SK-N-SH treated with all-trans-retinoic acid at 6 μM for 48 hours (cell line): ENCODE measurements at regions not wholly inside any gene's neighbourhood (a gene's known extent, or its start where the extent isn't known, plus 50 kb on each side); places are given as distances from the start of the nearest gene placed in this dataset.

Source experiments
- ATAC-seq: fragments of 200-7000 bp; cut with Tn5 transposase; 3 replicates; pipeline ENCODE4 v1.9.1; 2020; ENCODE audit warnings: mild to moderate bottlenecking, moderate library complexity
- ARNTL ChIP-seq: fragments of 450-650 bp; formaldehyde crosslinking; IDR thresholded peaks from 2 replicates; pipeline ENCODE4 v1.5.0; 2020; ENCODE audit warnings: low read depth, mild to moderate bottlenecking, moderate library complexity, borderline replicate concordance
- BACH2 ChIP-seq: fragments of 250-450 bp; sonication (Bioruptor Pico); IDR thresholded peaks from 2 replicates; pipeline ENCODE4 v1.9.0; 2021; ENCODE audit warnings: mild to moderate bottlenecking, borderline replicate concordance
- CSDC2 ChIP-seq: fragments of 250-450 bp; sonication (Bioruptor Pico); IDR thresholded peaks from 2 replicates; pipeline ENCODE4 v1.5.0; 2020; ENCODE audit warnings: mild to moderate bottlenecking, moderate library complexity
- CSRNP3 ChIP-seq: fragments of 250-450 bp; sonication (Bioruptor Pico); IDR thresholded peaks from 2 replicates; pipeline ENCODE4 v1.5.1; 2021; ENCODE audit warnings: mild to moderate bottlenecking, moderate library complexity
- ESRRG ChIP-seq: fragments of 250-450 bp; sonication (Bioruptor Pico); IDR thresholded peaks from 2 replicates; pipeline ENCODE4 v1.6.1; 2021; ENCODE audit warnings: mild to moderate bottlenecking
- GLIS3 ChIP-seq: fragments of 250-450 bp; sonication (Bioruptor Pico); IDR thresholded peaks from 2 replicates; pipeline ENCODE4 v1.5.0; 2020; ENCODE audit warnings: mild to moderate bottlenecking, moderate library complexity
- ISL1 ChIP-seq: fragments of 250-450 bp; sonication (Bioruptor Pico); IDR thresholded peaks from 2 replicates; pipeline ENCODE4 v2.1.2; 2022; ENCODE audit warnings: mild to moderate bottlenecking, moderate library complexity
- OSR1 ChIP-seq: fragments of 250-450 bp; sonication (Bioruptor Pico); IDR thresholded peaks from 2 replicates; pipeline ENCODE4 v1.8.0; 2022; ENCODE audit warnings: moderate library complexity, mild to moderate bottlenecking, inconsistent platforms
- SNAI2 ChIP-seq: fragments of 250-450 bp; sonication (Bioruptor Pico); IDR thresholded peaks from 2 replicates; pipeline ENCODE4 v1.5.0; 2020; ENCODE audit warnings: mild to moderate bottlenecking, moderate library complexity
- TOX ChIP-seq: fragments of 250-450 bp; sonication (Bioruptor Pico); IDR thresholded peaks from 2 replicates; pipeline ENCODE4 v1.8.0; 2021; ENCODE audit warnings: mild to moderate bottlenecking, moderate library complexity, borderline replicate concordance
- ZC3H10 ChIP-seq: fragments of 250-450 bp; sonication (Bioruptor Pico); IDR thresholded peaks from 2 replicates; pipeline ENCODE4 v1.5.1; 2021; ENCODE audit warnings: mild to moderate bottlenecking, moderate library complexity
- ZFP3 ChIP-seq: fragments of 250-450 bp; sonication (Bioruptor Pico); IDR thresholded peaks from 2 replicates; pipeline ENCODE4 v1.5.0; 2020; ENCODE audit warnings: mild to moderate bottlenecking, moderate library complexity
- ZFP30 ChIP-seq: fragments of 450-650 bp; formaldehyde crosslinking; IDR thresholded peaks from 2 replicates; pipeline ENCODE4 v1.5.0; 2022; ENCODE audit warnings: mild to moderate bottlenecking, moderate library complexity
- ZNF565 ChIP-seq: fragments of 450-650 bp; formaldehyde crosslinking; conservative IDR thresholded peaks from 2 replicates; pipeline ENCODE4 v1.5.0; 2020; ENCODE audit warnings: low read depth, mild to moderate bottlenecking, moderate library complexity
- ZNF70 ChIP-seq: fragments of 450-650 bp; formaldehyde crosslinking; IDR thresholded peaks from 2 replicates; pipeline ENCODE4 v1.5.0; 2020; ENCODE audit warnings: mild to moderate bottlenecking, moderate library complexity
- TF ChIP-seq, protein P1 (sequence below): fragments of 250-450 bp; sonication (Bioruptor Pico); IDR thresholded peaks from 2 replicates; pipeline ENCODE4 v1.8.0; 2021; ENCODE audit warnings: low read depth, mild to moderate bottlenecking, moderate library complexity, borderline replicate concordance
- TF ChIP-seq, protein P2 (sequence below): fragments of 250-450 bp; sonication (Bioruptor Pico); IDR thresholded peaks from 2 replicates; pipeline ENCODE4 v1.5.0; 2020; ENCODE audit warnings: mild to moderate bottlenecking, moderate library complexity
- TF ChIP-seq, protein P3 (sequence below): fragments of 250-450 bp; sonication (Bioruptor Pico); IDR thresholded peaks from 2 replicates; pipeline ENCODE4 v1.8.0; 2020; ENCODE audit warnings: mild to moderate bottlenecking, moderate library complexity, borderline replicate concordance
- TF ChIP-seq, protein P4 (sequence below): fragments of 250-450 bp; sonication (Bioruptor Pico); IDR thresholded peaks from 2 replicates; pipeline ENCODE4 v1.5.1; 2020; ENCODE audit warnings: low read depth, mild to moderate bottlenecking, moderate library complexity

GRCh38 chr6:104527311-104527710, 332.4 kb downstream of the HACE1 start:
- ATAC-seq = no peak
- TF ChIP-seq ARNTL (no peak), ZNF565 (CRISPR knock-in tag) (no peak)

- ATAC-seq = no peak
- no peak for TF ChIP-seq ISL1 (CRISPR knock-in tag)
- no peak for TF ChIP-seq ZFP3 (CRISPR knock-in tag)
- TF ChIP-seq, protein P1, sequence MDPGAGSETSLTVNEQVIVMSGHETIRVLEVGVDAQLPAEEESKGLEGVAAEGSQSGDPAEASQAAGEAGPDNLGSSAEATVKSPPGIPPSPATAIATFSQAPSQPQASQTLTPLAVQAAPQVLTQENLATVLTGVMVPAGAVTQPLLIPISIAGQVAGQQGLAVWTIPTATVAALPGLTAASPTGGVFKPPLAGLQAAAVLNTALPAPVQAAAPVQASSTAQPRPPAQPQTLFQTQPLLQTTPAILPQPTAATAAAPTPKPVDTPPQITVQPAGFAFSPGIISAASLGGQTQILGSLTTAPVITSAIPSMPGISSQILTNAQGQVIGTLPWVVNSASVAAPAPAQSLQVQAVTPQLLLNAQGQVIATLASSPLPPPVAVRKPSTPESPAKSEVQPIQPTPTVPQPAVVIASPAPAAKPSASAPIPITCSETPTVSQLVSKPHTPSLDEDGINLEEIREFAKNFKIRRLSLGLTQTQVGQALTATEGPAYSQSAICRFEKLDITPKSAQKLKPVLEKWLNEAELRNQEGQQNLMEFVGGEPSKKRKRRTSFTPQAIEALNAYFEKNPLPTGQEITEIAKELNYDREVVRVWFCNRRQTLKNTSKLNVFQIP = no peak
- TF ChIP-seq ZC3H10 (CRISPR knock-in tag) = no peak
- no peak for TF ChIP-seq ZNF565 (CRISPR knock-in tag)
- no peak for TF ChIP-seq BACH2
- no peak for TF ChIP-seq OSR1 (CRISPR knock-in tag)
- TF ChIP-seq ZFP30 = no peak
- TF ChIP-seq, protein P2, sequence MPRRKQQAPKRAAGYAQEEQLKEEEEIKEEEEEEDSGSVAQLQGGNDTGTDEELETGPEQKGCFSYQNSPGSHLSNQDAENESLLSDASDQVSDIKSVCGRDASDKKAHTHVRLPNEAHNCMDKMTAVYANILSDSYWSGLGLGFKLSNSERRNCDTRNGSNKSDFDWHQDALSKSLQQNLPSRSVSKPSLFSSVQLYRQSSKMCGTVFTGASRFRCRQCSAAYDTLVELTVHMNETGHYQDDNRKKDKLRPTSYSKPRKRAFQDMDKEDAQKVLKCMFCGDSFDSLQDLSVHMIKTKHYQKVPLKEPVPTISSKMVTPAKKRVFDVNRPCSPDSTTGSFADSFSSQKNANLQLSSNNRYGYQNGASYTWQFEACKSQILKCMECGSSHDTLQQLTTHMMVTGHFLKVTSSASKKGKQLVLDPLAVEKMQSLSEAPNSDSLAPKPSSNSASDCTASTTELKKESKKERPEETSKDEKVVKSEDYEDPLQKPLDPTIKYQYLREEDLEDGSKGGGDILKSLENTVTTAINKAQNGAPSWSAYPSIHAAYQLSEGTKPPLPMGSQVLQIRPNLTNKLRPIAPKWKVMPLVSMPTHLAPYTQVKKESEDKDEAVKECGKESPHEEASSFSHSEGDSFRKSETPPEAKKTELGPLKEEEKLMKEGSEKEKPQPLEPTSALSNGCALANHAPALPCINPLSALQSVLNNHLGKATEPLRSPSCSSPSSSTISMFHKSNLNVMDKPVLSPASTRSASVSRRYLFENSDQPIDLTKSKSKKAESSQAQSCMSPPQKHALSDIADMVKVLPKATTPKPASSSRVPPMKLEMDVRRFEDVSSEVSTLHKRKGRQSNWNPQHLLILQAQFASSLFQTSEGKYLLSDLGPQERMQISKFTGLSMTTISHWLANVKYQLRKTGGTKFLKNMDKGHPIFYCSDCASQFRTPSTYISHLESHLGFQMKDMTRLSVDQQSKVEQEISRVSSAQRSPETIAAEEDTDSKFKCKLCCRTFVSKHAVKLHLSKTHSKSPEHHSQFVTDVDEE (CRISPR knock-in tag) = no peak
These were observed 333.3 kb downstream of the HACE1 start for GRCh38 chr6:104526376-104526775.

- TF ChIP-seq, protein P3, sequence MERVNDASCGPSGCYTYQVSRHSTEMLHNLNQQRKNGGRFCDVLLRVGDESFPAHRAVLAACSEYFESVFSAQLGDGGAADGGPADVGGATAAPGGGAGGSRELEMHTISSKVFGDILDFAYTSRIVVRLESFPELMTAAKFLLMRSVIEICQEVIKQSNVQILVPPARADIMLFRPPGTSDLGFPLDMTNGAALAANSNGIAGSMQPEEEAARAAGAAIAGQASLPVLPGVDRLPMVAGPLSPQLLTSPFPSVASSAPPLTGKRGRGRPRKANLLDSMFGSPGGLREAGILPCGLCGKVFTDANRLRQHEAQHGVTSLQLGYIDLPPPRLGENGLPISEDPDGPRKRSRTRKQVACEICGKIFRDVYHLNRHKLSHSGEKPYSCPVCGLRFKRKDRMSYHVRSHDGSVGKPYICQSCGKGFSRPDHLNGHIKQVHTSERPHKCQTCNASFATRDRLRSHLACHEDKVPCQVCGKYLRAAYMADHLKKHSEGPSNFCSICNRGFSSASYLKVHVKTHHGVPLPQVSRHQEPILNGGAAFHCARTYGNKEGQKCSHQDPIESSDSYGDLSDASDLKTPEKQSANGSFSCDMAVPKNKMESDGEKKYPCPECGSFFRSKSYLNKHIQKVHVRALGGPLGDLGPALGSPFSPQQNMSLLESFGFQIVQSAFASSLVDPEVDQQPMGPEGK = peak; percentile 73; the same call in 1 of the 2 replicates
- no peak for TF ChIP-seq CSRNP3
- TF ChIP-seq SNAI2 = no peak
- TF ChIP-seq ZNF565 (CRISPR knock-in tag) = no peak
- TF ChIP-seq ESRRG = no peak
- peak; percentile 98 for ATAC-seq
These were observed 333.9 kb downstream of the HACE1 start for GRCh38 chr6:104525677-104526322.

DNA sequence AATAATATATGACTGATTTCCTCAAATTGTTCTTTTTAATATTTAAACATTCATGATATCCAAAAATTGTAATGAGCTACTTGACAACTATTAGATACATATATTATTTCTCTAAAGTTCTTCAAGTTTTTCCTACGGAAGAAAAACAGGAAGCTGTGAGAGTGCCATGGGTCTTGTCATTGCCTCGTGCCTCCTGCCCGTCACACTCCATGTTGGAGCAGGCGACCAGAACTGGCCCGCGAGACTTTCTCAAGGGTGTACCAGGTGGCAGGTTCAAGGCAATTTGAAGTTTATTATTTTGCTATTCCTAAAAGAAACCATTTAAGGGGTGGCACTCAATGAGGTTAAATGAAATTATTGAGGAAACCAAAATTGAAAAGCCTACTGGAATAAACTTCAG, 337.2 kb downstream of the HACE1 start:
- ATAC-seq = no peak
- TF ChIP-seq ZFP3 (CRISPR knock-in tag) = no peak
- no peak for TF ChIP-seq ZNF70 (CRISPR knock-in tag)
- no peak for TF ChIP-seq SNAI2
- TF ChIP-seq, protein P4, sequence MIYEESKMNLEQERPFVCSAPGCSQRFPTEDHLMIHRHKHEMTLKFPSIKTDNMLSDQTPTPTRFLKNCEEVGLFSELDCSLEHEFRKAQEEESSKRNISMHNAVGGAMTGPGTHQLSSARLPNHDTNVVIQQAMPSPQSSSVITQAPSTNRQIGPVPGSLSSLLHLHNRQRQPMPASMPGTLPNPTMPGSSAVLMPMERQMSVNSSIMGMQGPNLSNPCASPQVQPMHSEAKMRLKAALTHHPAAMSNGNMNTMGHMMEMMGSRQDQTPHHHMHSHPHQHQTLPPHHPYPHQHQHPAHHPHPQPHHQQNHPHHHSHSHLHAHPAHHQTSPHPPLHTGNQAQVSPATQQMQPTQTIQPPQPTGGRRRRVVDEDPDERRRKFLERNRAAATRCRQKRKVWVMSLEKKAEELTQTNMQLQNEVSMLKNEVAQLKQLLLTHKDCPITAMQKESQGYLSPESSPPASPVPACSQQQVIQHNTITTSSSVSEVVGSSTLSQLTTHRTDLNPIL (CRISPR knock-in tag) = no peak

DNA sequence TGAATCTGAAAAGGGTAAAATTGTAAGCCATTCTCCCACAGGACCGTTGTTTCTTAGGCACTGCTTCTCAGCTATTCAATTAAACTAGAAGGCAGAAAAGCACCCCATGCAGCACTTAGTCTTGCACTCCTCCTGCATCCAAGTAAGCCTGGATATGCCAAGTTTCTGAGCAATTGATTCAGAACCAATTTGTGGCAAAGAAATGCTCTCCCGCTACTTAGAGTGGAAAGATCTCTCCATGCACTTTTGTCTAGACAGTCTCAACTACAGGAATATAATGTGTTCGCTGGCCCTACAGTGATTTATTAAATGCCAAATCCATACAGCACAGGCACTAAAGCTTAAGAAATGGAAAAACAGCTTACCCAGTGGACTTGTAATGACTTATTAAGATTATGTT, 338.5 kb downstream of the HACE1 start:
- ATAC-seq = no peak
- TF ChIP-seq ISL1 (CRISPR knock-in tag) (no peak), ESRRG (no peak), TOX (no peak), ZFP3 (CRISPR knock-in tag) (no peak), ZNF70 (CRISPR knock-in tag) (no peak), CSDC2 (CRISPR knock-in tag) (no peak), SNAI2 (no peak), GLIS3 (no peak), ARNTL (no peak), CSRNP3 (no peak)
- TF ChIP-seq, protein P1 = no peak
- TF ChIP-seq, protein P4 (CRISPR knock-in tag) = no peak
